Spleen (tissue), 11 donors: ENCODE measurements at regions not wholly inside any gene's neighbourhood (a gene's known extent, or its start where the extent isn't known, plus 50 kb on each side); places are given as distances from the start of the nearest gene placed in this dataset.

Experiments
- DNase-seq: peaks from one replicate; pipeline ENCODE4 v3.0.0-alpha.2; 2020
- H3K27ac ChIP-seq, 8 donors: fragments of 200-600 bp; sonication (generic) in 7 of 8; 1 replicate in 4 of 8; 2 replicates in 4 of 8; pipeline versions ENCODE4 v1.5.0 to v1.8.0; 2016 to 2021; ENCODE audit warnings: inconsistent platforms in 4 of 8, mild to moderate bottlenecking in 4 of 8, moderate library complexity in 1 of 8
- H3K27me3 ChIP-seq, 7 donors: fragments of 200-600 bp; sonication (generic) in 6 of 7; replicated peaks in 1 of 7; 1 replicate in 4 of 7; 2 replicates in 3 of 7; pipeline versions ENCODE4 v1.5.0 to v1.8.0; 2016 to 2021; ENCODE audit warnings: inconsistent platforms in 3 of 7, mild to moderate bottlenecking in 1 of 7
- H3K36me3 ChIP-seq, 6 donors: fragments of 200-600 bp; sonication (generic) in 5 of 6; 1 replicate in 4 of 6; 2 replicates in 2 of 6; pipeline versions ENCODE4 v1.5.0 to v1.8.0; 2016 to 2021; ENCODE audit warnings: inconsistent platforms in 2 of 6
- H3K4me1 ChIP-seq, 6 donors: fragments of 200-600 bp; sonication (generic) in 5 of 6; 1 replicate in 3 of 6; 2 replicates in 3 of 6; pipeline versions ENCODE4 v1.5.0 to v1.8.0; 2016 to 2021; ENCODE audit warnings: inconsistent platforms in 3 of 6
- H3K4me3 ChIP-seq, 8 donors: fragments of 200-600 bp; sonication (generic) in 7 of 8; 1 replicate in 4 of 8; 2 replicates in 4 of 8; pipeline versions ENCODE4 v1.5.0 to v1.8.0; 2016 to 2021; ENCODE audit warnings: inconsistent platforms in 4 of 8, mild to moderate bottlenecking in 4 of 8, moderate library complexity in 2 of 8
- H3K9me3 ChIP-seq, 8 donors: fragments of 200-600 bp; sonication (generic) in 7 of 8; 1 replicate in 4 of 8; 2 replicates in 4 of 8; pipeline versions ENCODE4 v1.5.0 to v1.8.0; 2016 to 2021; ENCODE audit warnings: inconsistent platforms in 4 of 8
- CTCF ChIP-seq, 11 experiments: fragments of 200-600 bp in 7 of 11; fragments of 450-650 bp in 4 of 11; sonication (generic) in 4 of 11; IDR thresholded peaks in 8 of 11; conservative IDR thresholded peaks in 3 of 11; 1 replicate in 7 of 11; 2 replicates in 4 of 11; pipeline versions ENCODE4 v1.4.0 to v1.8.0; 2016 to 2021; ENCODE audit warnings: antibody characterized with exemption in 11 of 11, inconsistent platforms in 4 of 11, mild to moderate bottlenecking in 1 of 11
- POLR2A ChIP-seq, 3 donors: fragments of 450-650 bp; IDR thresholded peaks; one replicate each; pipeline ENCODE4 v1.5.1; 2017; ENCODE audit warnings: antibody characterized with exemption in 3 of 3, mild to moderate bottlenecking in 1 of 3
- POLR2AphosphoS5 ChIP-seq, 3 donors: sonication (generic); formaldehyde crosslinking; IDR thresholded peaks; one replicate each; pipeline ENCODE4 v1.5.1; 2017; ENCODE audit warnings: antibody characterized with exemption in 3 of 3
- WGBS, 5 donors: extraction: QIAGEN DNeasy Blood & Tissue Kit in 3 of 5; methylation state at CpG; one replicate each; pipeline versions ENCODE4 v1.1.5 to v1.1.7; 2013 to 2018; 5-methylcytosine and 5-hydroxymethylcytosine counted together
- intact Hi-C: fragments of 100-400 bp; cut with DNase I; formaldehyde crosslinking; loops from one replicate; pipeline ENCODE4 v1.15.0; 2023; ENCODE audit warnings: low total_unique reads
- donor health status: healthy with polysubstance abuse.
- donor health status: DM: no; HTN: no; CAD: no; lungs with moderate emphysema.
- donor health status: DM: no; HTN: no; CAD: no.
- donor health status: Bipolar disorder and iron deficiency.
- donor health status: healthy.
- donor health status: DM: no; HTN: no; CAD: no.
- donor health status: DM: yes; HTN: yes; CAD: no.

GRCh38 chr6:85245004-85245403, 204.9 kb upstream of the NT5E start:
- H3K36me3 ChIP-seq = no peaks in the 10 kb centered on the region
- intact Hi-C loops = no loop called here
- H3K27ac ChIP-seq = no peak overlapping the region
- WGBS, 5 donors = 72 to 85% (median 76%) methylated on average over 3 of the region's 3 CpGs
- H3K27me3 ChIP-seq = no peaks in the 10 kb centered on the region
- DNase-seq = no peak
- no peak overlapping the region for H3K4me3 ChIP-seq
- H3K9me3 ChIP-seq = peaks cover 0 to 20% (median 1%) of the 10 kb centered on the region in 8 donors
- no peaks in the 10 kb centered on the region for H3K4me1 ChIP-seq
- TF ChIP-seq CTCF (IDR thresholded peaks at IDR 0.05 in 8 of 11, conservative IDR thresholded peaks at IDR 0.05 in 3 of 11) = no peak

GRCh38 chr6:85241498-85242052, 208.3 kb upstream of the NT5E start:
- Histone ChIP-seq H3K27ac (no peak overlapping the region), H3K27me3 (no peaks in the 10 kb centered on the region), H3K4me3 (no peak overlapping the region), H3K36me3 (no peaks in the 10 kb centered on the region), H3K4me1 (no peaks in the 10 kb centered on the region), H3K9me3 (peaks cover 0 to 1% (median 0%) of the 10 kb centered on the region in 8 donors)
- TF ChIP-seq POLR2AphosphoS5 (IDR thresholded peaks at IDR 0.05) = no peak
- no peak for TF ChIP-seq CTCF (IDR thresholded peaks at IDR 0.05 in 8 of 11, conservative IDR thresholded peaks at IDR 0.05 in 3 of 11)
- no peak for TF ChIP-seq POLR2A (IDR thresholded peaks at IDR 0.05)
- 78 to 93% (median 81%) methylated on average over 1 of the region's 1 CpG for WGBS, 5 donors
- intact Hi-C loops = no loop called here
- no peak for DNase-seq

GRCh38 chr6:85240787-85241385, 209.0 kb upstream of the NT5E start:
- Histone ChIP-seq H3K9me3 (no peaks in the 10 kb centered on the region), H3K27me3 (no peaks in the 10 kb centered on the region), H3K36me3 (no peaks in the 10 kb centered on the region), H3K4me3 (no peak overlapping the region), H3K4me1 (no peaks in the 10 kb centered on the region), H3K27ac (no peak overlapping the region)
- no peak for DNase-seq
- intact Hi-C loops = no loop called here
- WGBS, 5 donors = 44 to 86% (median 61%) methylated on average over 1 of the region's 1 CpG
- no peak for TF ChIP-seq POLR2AphosphoS5 (IDR thresholded peaks at IDR 0.05)
- TF ChIP-seq CTCF (IDR thresholded peaks at IDR 0.05 in 8 of 11, conservative IDR thresholded peaks at IDR 0.05 in 3 of 11) = no peak
- TF ChIP-seq POLR2A (IDR thresholded peaks at IDR 0.05) = no peak

- DNase-seq = no peak
- 60 to 67% (median 63%) methylated on average over 3 of the region's 3 CpGs for WGBS, 5 donors
- Histone ChIP-seq H3K27ac (no peak overlapping the region), H3K36me3 (no peaks in the 10 kb centered on the region), H3K27me3 (no peaks in the 10 kb centered on the region), H3K4me3 (no peak overlapping the region), H3K9me3 (no peaks in the 10 kb centered on the region), H3K4me1 (no peaks in the 10 kb centered on the region)
- TF ChIP-seq POLR2A (IDR thresholded peaks at IDR 0.05) (no peak), CTCF (IDR thresholded peaks at IDR 0.05 in 8 of 11, conservative IDR thresholded peaks at IDR 0.05 in 3 of 11) (no peak), POLR2AphosphoS5 (IDR thresholded peaks at IDR 0.05) (no peak)
- intact Hi-C loops = no loop called here
Measured at GRCh38 chr6:85237478-85237877, 212.4 kb upstream of the NT5E start.
